ENCODE measurements at regions not wholly inside any gene's neighbourhood (a gene's known extent, or its start where the extent isn't known, plus 50 kb on each side); places are given as distances from the start of the nearest gene placed in this dataset.

DNA sequence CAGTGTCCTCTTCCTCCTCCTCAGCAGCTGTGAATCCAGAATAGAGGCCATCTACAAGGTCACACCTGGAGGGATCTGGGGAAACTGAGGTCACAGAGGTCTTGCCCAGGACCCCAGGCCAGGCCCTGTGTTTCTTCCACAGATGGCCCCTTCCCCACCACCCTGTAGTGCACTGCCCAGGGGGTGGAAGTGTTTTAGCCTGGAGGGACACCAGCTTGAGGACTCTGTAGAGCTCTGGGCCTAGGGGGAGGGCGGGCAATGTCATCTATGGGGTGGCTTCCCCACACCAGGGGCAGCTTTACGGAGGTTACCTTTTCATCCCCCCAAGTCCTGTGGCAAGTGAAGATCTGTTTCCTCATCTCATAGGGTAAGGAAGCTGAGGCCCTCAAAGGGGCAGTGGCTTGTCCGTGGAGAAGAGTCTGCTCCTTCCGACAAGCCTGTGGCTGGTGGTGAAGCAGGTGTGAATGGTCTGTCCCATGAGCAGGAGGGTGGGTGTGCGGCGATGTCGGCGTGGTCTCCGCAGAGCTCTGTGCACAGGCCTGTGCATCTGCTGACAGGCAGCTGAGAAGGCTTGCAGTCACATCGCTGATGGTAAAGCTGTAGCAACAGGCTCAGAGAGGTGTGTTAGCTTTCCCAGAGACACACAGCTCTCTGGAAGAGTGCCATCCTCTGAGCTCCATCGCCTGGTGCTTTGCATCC lies 74.1 kb upstream of the WNT7B start:
- TF ChIP-seq, protein P1, sequence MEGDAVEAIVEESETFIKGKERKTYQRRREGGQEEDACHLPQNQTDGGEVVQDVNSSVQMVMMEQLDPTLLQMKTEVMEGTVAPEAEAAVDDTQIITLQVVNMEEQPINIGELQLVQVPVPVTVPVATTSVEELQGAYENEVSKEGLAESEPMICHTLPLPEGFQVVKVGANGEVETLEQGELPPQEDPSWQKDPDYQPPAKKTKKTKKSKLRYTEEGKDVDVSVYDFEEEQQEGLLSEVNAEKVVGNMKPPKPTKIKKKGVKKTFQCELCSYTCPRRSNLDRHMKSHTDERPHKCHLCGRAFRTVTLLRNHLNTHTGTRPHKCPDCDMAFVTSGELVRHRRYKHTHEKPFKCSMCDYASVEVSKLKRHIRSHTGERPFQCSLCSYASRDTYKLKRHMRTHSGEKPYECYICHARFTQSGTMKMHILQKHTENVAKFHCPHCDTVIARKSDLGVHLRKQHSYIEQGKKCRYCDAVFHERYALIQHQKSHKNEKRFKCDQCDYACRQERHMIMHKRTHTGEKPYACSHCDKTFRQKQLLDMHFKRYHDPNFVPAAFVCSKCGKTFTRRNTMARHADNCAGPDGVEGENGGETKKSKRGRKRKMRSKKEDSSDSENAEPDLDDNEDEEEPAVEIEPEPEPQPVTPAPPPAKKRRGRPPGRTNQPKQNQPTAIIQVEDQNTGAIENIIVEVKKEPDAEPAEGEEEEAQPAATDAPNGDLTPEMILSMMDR (IDR thresholded peaks at IDR 0.05) = no peak
- no peak for TF ChIP-seq POLR2A (IDR thresholded peaks at IDR 0.05)
